ENCODE measurements at regions not wholly inside any gene's neighbourhood (a gene's known extent, or its start where the extent isn't known, plus 50 kb on each side); places are given as distances from the start of the nearest gene placed in this dataset.

DNA sequence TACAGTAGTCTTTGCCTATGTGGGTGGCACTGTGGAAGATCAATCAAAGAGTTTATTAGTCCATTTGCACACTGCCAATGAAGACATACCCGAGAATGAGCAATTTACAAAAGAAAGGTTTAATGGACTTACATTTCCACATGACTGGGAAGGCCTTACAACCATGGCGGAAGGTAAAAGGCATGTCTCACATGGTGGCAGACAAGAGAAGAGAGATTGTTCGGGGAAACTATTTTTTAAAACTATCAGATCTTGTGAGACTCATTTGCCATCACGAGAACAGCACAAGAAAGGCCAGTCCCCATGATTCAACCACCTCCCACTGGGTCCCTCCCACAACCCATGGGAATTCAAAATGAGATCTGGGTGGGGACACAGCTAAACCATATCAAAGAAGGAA, 432.1 kb downstream of the ZFHX3 start:
- Histone ChIP-seq H2AFZ (ENCODE audit: low read depth, low read length) (no peak overlapping the region), H3K9me3 (replicated peaks; ENCODE audit: control insufficient read depth, insufficient read depth, low read depth, low read length) (no peaks in the 10 kb centered on the region), H4K20me1 (replicated peaks; ENCODE audit: control insufficient read depth, insufficient read depth, low read length) (no peaks in the 10 kb centered on the region), H3K4me3 (no peak overlapping the region), H3K4me1 (replicated peaks in 1 of 2; ENCODE audit: control insufficient read depth in 2 of 2, insufficient read depth in 2 of 2, low read length in 2 of 2) (no peaks in the 10 kb centered on the region; a peak in 1 of 5 replicates), H3K27me3 (ENCODE audit: control insufficient read depth in 2 of 2, insufficient read depth in 2 of 2, low read length in 2 of 2) (no peaks in the 10 kb centered on the region), H3K36me3 (ENCODE audit: control insufficient read depth, insufficient read depth, low read length) (no peaks in the 10 kb centered on the region), H3K9me1 (ENCODE audit: control insufficient read depth, insufficient read depth, low read length) (no peaks in the 10 kb centered on the region), H3K4me2 (ENCODE audit: insufficient read depth, low read length) (no peak overlapping the region), H3K27ac (ENCODE audit: extremely low read depth, low read depth, low read length) (no peak overlapping the region), H3K9ac (ENCODE audit: insufficient read depth in 1 of 2, low read depth in 2 of 2, low read length in 2 of 2) (no peak overlapping the region), H3K79me2 (ENCODE audit: control insufficient read depth, insufficient read depth, low read length) (no peaks in the 10 kb centered on the region)
- no peak for FAIRE-seq
- no peak for DNase-seq (ENCODE audit: extremely low read depth in 1 of 4, low spot score in 3 of 4)
- TF ChIP-seq HDAC6 (IDR thresholded peaks at IDR 0.05; ENCODE audit: low read depth, low read length), result no peak
- TF ChIP-seq, protein P1, sequence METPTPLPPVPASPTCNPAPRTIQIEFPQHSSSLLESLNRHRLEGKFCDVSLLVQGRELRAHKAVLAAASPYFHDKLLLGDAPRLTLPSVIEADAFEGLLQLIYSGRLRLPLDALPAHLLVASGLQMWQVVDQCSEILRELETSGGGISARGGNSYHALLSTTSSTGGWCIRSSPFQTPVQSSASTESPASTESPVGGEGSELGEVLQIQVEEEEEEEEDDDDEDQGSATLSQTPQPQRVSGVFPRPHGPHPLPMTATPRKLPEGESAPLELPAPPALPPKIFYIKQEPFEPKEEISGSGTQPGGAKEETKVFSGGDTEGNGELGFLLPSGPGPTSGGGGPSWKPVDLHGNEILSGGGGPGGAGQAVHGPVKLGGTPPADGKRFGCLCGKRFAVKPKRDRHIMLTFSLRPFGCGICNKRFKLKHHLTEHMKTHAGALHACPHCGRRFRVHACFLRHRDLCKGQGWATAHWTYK (CRISPR knock-in tag; IDR thresholded peaks at IDR 0.05), result no peak
- no peak for TF ChIP-seq ZKSCAN1 (IDR thresholded peaks at IDR 0.05; ENCODE audit: low read depth, low read length)
- TF ChIP-seq, protein P2, sequence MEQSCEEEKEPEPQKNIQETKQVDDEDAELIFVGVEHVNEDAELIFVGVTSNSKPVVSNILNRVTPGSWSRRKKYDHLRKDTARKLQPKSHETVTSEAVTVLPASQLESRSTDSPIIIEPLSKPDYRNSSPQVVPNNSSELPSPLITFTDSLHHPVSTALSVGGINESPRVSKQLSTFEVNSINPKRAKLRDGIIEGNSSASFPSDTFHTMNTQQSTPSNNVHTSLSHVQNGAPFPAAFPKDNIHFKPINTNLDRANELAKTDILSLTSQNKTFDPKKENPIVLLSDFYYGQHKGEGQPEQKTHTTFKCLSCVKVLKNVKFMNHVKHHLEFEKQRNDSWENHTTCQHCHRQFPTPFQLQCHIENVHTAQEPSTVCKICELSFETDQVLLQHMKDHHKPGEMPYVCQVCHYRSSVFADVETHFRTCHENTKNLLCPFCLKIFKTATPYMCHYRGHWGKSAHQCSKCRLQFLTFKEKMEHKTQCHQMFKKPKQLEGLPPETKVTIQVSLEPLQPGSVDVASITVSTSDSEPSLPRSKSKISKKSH (CRISPR knock-in tag; IDR thresholded peaks at IDR 0.05), result no peak
- TF ChIP-seq, protein P3, sequence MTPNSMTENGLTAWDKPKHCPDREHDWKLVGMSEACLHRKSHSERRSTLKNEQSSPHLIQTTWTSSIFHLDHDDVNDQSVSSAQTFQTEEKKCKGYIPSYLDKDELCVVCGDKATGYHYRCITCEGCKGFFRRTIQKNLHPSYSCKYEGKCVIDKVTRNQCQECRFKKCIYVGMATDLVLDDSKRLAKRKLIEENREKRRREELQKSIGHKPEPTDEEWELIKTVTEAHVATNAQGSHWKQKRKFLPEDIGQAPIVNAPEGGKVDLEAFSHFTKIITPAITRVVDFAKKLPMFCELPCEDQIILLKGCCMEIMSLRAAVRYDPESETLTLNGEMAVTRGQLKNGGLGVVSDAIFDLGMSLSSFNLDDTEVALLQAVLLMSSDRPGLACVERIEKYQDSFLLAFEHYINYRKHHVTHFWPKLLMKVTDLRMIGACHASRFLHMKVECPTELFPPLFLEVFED (CRISPR knock-in tag; conservative IDR thresholded peaks at IDR 0.05), result no peak
- TF ChIP-seq MXI1 (IDR thresholded peaks at IDR 0.05; ENCODE audit: low read depth, low read length), result no peak
- no peak for TF ChIP-seq ETV1 (tag; conservative IDR thresholded peaks at IDR 0.05; ENCODE audit: low read depth)
- no peak for TF ChIP-seq ZFX (CRISPR knock-in tag; IDR thresholded peaks at IDR 0.05)
- no peak for TF ChIP-seq EHMT2 (IDR thresholded peaks at IDR 0.05)
- TF ChIP-seq XRCC4 (IDR thresholded peaks at IDR 0.05; ENCODE audit: extremely low read depth, insufficient read depth, insufficient read length), result no peak
- TF ChIP-seq CBX2 (IDR thresholded peaks at IDR 0.05; ENCODE audit: insufficient read depth, low read length, poor library complexity, severe bottlenecking), result no peak
- TF ChIP-seq ZNF165 (CRISPR knock-in tag; IDR thresholded peaks at IDR 0.05; ENCODE audit: borderline replicate concordance), result no peak
- no peak for TF ChIP-seq SMAD1 (IDR thresholded peaks at IDR 0.05; ENCODE audit: low read depth, low read length, partially characterized antibody)
- in situ Hi-C loops (cut with MboI), result no loop called here
- BruUV-seq (replicated peaks), result no TSS peak
- ATAC-seq, result no peak
- CTCF ChIA-PET (ENCODE audit: low intra/inter-chr PET ratio), result no interaction called here
- POLR2A ChIA-PET, result no interaction called here
- intact Hi-C loops (cut with micrococcal nuclease), result loop anchor here (10.0 kb wide), 1 partner anchor 99 kb away; no protein-coding TSS in a partner anchor
- WGBS (ENCODE audit: insufficient coverage, low coverage, missing lambda C conversion rate), result 56% methylated on average over 4 of the region's 4 CpGs

All from K562 (cell line).